ENCODE measurements at regions not wholly inside any gene's neighbourhood (a gene's known extent, or its start where the extent isn't known, plus 50 kb on each side); places are given as distances from the start of the nearest gene placed in this dataset.

GRCh38 chr18:11553098-11553940 is 56.1 kb upstream of the SLC35G4 start:
- Histone ChIP-seq H3K9me3 (ENCODE audit: insufficient read depth, low read depth, low read length) (no peaks in the 10 kb centered on the region), H3K27me3 (ENCODE audit: insufficient read depth, low read length) (no peaks in the 10 kb centered on the region), H3K9ac (ENCODE audit: low read depth, low read length) (no peak overlapping the region), H3K4me1 (ENCODE audit: insufficient read depth, low read length) (no peaks in the 10 kb centered on the region), H3K27ac (ENCODE audit: low read length) (no peak overlapping the region), H3K4me3 (ENCODE audit: low read length) (no peak overlapping the region), H3K36me3 (ENCODE audit: insufficient read depth, low read depth, low read length) (no peaks in the 10 kb centered on the region)

- no peak overlapping the region for H3K4me3 ChIP-seq (ENCODE audit: low read length)
- H3K4me1 ChIP-seq (ENCODE audit: insufficient read depth, low read length), result no peaks in the 10 kb centered on the region
- no peaks in the 10 kb centered on the region for H3K27me3 ChIP-seq (ENCODE audit: insufficient read depth, low read length)
- H3K27ac ChIP-seq (ENCODE audit: low read length), result no peak overlapping the region
- no peak overlapping the region for H3K9ac ChIP-seq (ENCODE audit: low read depth, low read length)
- H3K36me3 ChIP-seq (ENCODE audit: insufficient read depth, low read depth, low read length), result no peaks in the 10 kb centered on the region
- peaks cover 14% of the 10 kb centered on the region for H3K9me3 ChIP-seq (ENCODE audit: insufficient read depth, low read depth, low read length)
Observed at GRCh38 chr18:11548916-11549551, 60.4 kb upstream of the SLC35G4 start.

GRCh38 chr18:11548396-11548795 is 61.0 kb upstream of the SLC35G4 start:
- Histone ChIP-seq H3K27ac (ENCODE audit: low read length) (no peak overlapping the region), H3K9me3 (ENCODE audit: insufficient read depth, low read depth, low read length) (peaks cover 19% of the 10 kb centered on the region), H3K4me1 (ENCODE audit: insufficient read depth, low read length) (no peaks in the 10 kb centered on the region), H3K27me3 (ENCODE audit: insufficient read depth, low read length) (no peaks in the 10 kb centered on the region), H3K4me3 (ENCODE audit: low read length) (no peak overlapping the region), H3K9ac (ENCODE audit: low read depth, low read length) (no peak overlapping the region), H3K36me3 (ENCODE audit: insufficient read depth, low read depth, low read length) (no peaks in the 10 kb centered on the region)

- Histone ChIP-seq H3K36me3 (ENCODE audit: insufficient read depth, low read depth, low read length) (no peaks in the 10 kb centered on the region), H3K4me1 (ENCODE audit: insufficient read depth, low read length) (peaks cover 8% of the 10 kb centered on the region; the same call in 1 of the 2 replicates), H3K27me3 (ENCODE audit: insufficient read depth, low read length) (no peaks in the 10 kb centered on the region), H3K9me3 (ENCODE audit: insufficient read depth, low read depth, low read length) (peaks cover 20% of the 10 kb centered on the region), H3K4me3 (ENCODE audit: low read length) (no peak overlapping the region), H3K9ac (ENCODE audit: low read depth, low read length) (no peak overlapping the region), H3K27ac (ENCODE audit: low read length) (no peak overlapping the region)
Observed at GRCh38 chr18:11544060-11544633, 65.2 kb upstream of the SLC35G4 start.

DNA sequence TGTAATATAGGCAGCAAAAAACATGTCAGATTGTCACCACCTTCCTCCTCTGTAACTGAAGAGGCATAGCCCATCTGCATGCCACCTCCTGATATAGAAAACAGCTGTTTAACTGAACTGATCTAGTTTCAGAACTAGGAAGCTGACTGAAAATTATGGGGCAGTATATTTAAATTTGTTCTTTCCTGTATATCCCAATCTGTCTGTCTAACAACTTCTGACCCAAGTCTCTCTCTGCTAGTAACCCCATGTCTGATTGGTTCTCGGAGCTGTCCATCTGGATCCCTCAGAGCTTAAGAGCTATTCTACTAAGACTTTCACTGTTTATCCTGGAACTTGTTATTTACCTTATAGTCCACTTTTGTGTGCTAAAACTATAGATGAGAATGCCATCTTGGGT is 68.2 kb upstream of the SLC35G4 start:
- H3K4me1 ChIP-seq (ENCODE audit: insufficient read depth, low read length), result peaks cover 8% of the 10 kb centered on the region; the same call in 1 of the 2 replicates
- H3K4me3 ChIP-seq (ENCODE audit: low read length), result no peak overlapping the region
- H3K27me3 ChIP-seq (ENCODE audit: insufficient read depth, low read length), result no peaks in the 10 kb centered on the region
- no peak overlapping the region for H3K27ac ChIP-seq (ENCODE audit: low read length)
- no peaks in the 10 kb centered on the region for H3K36me3 ChIP-seq (ENCODE audit: insufficient read depth, low read depth, low read length)
- H3K9me3 ChIP-seq (ENCODE audit: insufficient read depth, low read depth, low read length), result peaks cover 25% of the 10 kb centered on the region
- H3K9ac ChIP-seq (ENCODE audit: low read depth, low read length), result no peak overlapping the region

DNA sequence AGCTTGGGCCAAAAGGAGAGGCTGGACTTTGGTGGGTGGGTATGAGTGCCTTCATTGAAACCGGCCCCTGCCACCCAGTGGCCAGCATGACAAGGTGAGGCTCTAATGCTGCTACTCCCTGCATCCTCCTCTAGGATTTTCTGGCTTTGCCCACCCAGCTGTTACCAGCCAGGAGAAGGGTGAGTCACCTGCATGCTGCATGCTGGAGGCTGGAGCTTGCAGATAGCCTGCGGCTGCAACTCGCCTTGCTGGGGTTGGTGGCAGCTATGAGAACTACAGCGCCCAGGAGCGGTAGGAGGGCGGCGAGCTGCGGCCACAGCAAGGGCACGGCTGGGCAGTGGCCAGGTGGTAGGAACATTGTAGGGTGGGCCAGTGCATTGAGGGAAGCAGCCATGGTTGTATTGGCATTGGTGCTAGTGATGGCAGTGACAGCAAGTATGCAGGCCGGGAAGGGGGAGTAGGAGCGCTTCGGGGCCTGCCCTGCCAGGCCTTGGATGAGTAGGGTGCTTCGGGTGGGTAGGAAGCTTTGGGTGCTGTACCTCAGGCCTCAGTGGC is 75.4 kb upstream of the SLC35G4 start:
- Histone ChIP-seq H3K9me3 (ENCODE audit: insufficient read depth, low read depth, low read length) (0 out of 2 replicates have a peak, but pooled peaks cover 5% of the 10 kb centered on the region), H3K27ac (ENCODE audit: low read length) (no peak overlapping the region), H3K9ac (ENCODE audit: low read depth, low read length) (no peak overlapping the region), H3K4me3 (ENCODE audit: low read length) (no peak overlapping the region), H3K4me1 (ENCODE audit: insufficient read depth, low read length) (no peaks in the 10 kb centered on the region), H3K27me3 (ENCODE audit: insufficient read depth, low read length) (no peaks in the 10 kb centered on the region), H3K36me3 (ENCODE audit: insufficient read depth, low read depth, low read length) (no peaks in the 10 kb centered on the region)

GRCh38 chr18:11533513-11533890 is 75.9 kb upstream of the SLC35G4 start:
- H3K27me3 ChIP-seq (ENCODE audit: insufficient read depth, low read length), result no peaks in the 10 kb centered on the region
- 0 out of 2 replicates have a peak, but pooled peaks cover 5% of the 10 kb centered on the region for H3K9me3 ChIP-seq (ENCODE audit: insufficient read depth, low read depth, low read length)
- H3K9ac ChIP-seq (ENCODE audit: low read depth, low read length), result no peak overlapping the region

DNA sequence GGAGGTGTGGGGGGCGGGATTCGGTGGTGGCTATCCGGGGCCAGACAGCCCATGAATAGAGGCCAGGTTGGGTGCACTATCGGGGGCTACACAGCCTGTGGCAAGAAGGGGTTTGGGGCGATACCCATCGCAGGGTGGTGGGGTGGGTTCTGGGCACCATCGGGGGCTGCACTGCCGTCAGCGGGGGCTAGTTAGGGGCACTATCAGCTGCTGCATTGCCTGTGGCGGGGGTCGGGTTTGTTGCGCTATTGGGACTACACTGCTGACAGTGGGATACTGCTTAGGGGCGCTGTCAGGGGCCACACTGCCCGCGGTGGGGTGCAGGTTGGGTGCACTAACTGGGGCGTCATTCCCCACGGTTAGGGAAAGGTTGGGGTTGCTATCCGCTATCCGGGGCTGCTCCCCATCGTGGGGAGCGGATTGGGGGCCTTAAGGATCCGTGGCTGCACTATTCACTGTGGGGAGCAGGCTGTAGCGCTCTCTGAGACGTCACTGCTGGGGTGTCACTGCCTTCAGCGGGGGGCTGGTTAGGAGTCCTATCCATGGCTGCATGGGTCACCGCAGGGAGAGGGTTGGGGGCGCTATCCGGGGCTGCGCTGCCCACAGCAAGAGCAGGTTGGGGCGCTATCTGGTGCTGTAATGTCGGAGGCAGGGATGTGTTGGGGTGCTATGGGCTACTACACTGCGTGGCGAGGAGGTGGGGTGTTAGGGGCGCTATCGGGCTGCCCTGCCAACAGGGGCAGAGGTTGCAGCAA is 76.5 kb upstream of the SLC35G4 start:
- Histone ChIP-seq H3K27me3 (ENCODE audit: insufficient read depth, low read length) (no peaks in the 10 kb centered on the region), H3K36me3 (ENCODE audit: insufficient read depth, low read depth, low read length) (no peaks in the 10 kb centered on the region), H3K9me3 (ENCODE audit: insufficient read depth, low read depth, low read length) (0 out of 2 replicates have a peak, but pooled peaks cover 5% of the 10 kb centered on the region), H3K27ac (ENCODE audit: low read length) (no peak overlapping the region), H3K9ac (ENCODE audit: low read depth, low read length) (no peak overlapping the region), H3K4me1 (ENCODE audit: insufficient read depth, low read length) (no peaks in the 10 kb centered on the region), H3K4me3 (ENCODE audit: low read length) (no peak overlapping the region)

More at GRCh38 chr18:11533513-11533890, 75.9 kb upstream of the SLC35G4 start:
- Histone ChIP-seq H3K4me1 (ENCODE audit: insufficient read depth, low read length) (no peaks in the 10 kb centered on the region), H3K36me3 (ENCODE audit: insufficient read depth, low read depth, low read length) (no peaks in the 10 kb centered on the region), H3K27ac (ENCODE audit: low read length) (no peak overlapping the region), H3K4me3 (ENCODE audit: low read length) (no peak overlapping the region)

- Histone ChIP-seq H3K4me3 (ENCODE audit: low read length) (no peak overlapping the region), H3K36me3 (ENCODE audit: insufficient read depth, low read depth, low read length) (no peaks in the 10 kb centered on the region), H3K27ac (ENCODE audit: low read length) (no peak overlapping the region), H3K9ac (ENCODE audit: low read depth, low read length) (no peak overlapping the region), H3K27me3 (ENCODE audit: insufficient read depth, low read length) (no peaks in the 10 kb centered on the region), H3K4me1 (ENCODE audit: insufficient read depth, low read length) (no peaks in the 10 kb centered on the region), H3K9me3 (ENCODE audit: insufficient read depth, low read depth, low read length) (no peaks in the 10 kb centered on the region; the same call in 1 of the 2 replicates)
Observed at GRCh38 chr18:11529081-11529480, 80.3 kb upstream of the SLC35G4 start.

- no peaks in the 10 kb centered on the region for H3K4me1 ChIP-seq (ENCODE audit: insufficient read depth, low read length)
- H3K27me3 ChIP-seq (ENCODE audit: insufficient read depth, low read length), result no peaks in the 10 kb centered on the region
- H3K9ac ChIP-seq (ENCODE audit: low read depth, low read length), result no peak overlapping the region
- H3K27ac ChIP-seq (ENCODE audit: low read length), result no peak overlapping the region
- no peaks in the 10 kb centered on the region for H3K36me3 ChIP-seq (ENCODE audit: insufficient read depth, low read depth, low read length)
- no peaks in the 10 kb centered on the region; the same call in 1 of the 2 replicates for H3K9me3 ChIP-seq (ENCODE audit: insufficient read depth, low read depth, low read length)
- no peak overlapping the region for H3K4me3 ChIP-seq (ENCODE audit: low read length)
Observed at GRCh38 chr18:11526675-11527074, 82.7 kb upstream of the SLC35G4 start.

DNA sequence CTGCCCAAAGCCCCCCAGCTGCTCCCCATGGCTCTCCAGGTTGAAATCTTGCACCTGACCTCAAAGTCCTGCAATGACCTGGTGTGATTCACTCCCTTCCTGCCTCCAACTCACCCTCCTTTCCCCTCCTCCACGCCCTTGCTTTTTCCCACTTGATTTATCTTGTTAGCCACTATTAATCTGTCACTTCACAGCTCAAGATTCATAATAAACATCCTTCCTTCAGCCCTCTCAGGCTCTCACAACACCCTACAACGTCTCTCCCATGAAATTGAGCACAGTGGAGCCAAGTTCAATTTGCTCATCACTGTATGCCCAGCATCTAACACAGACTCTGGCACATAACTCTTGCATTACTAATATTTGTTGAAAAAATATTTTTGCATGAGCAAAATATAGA is 85.6 kb upstream of the SLC35G4 start:
- Histone ChIP-seq H3K27me3 (ENCODE audit: insufficient read depth, low read length) (peaks cover 2% of the 10 kb centered on the region), H3K27ac (ENCODE audit: low read length) (no peak overlapping the region), H3K4me3 (ENCODE audit: low read length) (no peak overlapping the region), H3K36me3 (ENCODE audit: insufficient read depth, low read depth, low read length) (no peaks in the 10 kb centered on the region), H3K4me1 (ENCODE audit: insufficient read depth, low read length) (no peaks in the 10 kb centered on the region), H3K9ac (ENCODE audit: low read depth, low read length) (no peak overlapping the region), H3K9me3 (ENCODE audit: insufficient read depth, low read depth, low read length) (no peaks in the 10 kb centered on the region; the same call in 1 of the 2 replicates)
